B cell (primary cell): ENCODE measurements at regions not wholly inside any gene's neighbourhood (a gene's known extent, or its start where the extent isn't known, plus 50 kb on each side); places are given as distances from the start of the nearest gene placed in this dataset.

ENCODE experiments used
- EZH2 ChIP-seq: IDR thresholded peaks from 2 replicates; pipeline ENCODE4 v1.6.1; 2012; ENCODE audit warnings: borderline replicate concordance, low read depth, mild to moderate bottlenecking, moderate library complexity, low read length; ENCODE audit not compliant: insufficient read depth, poor library complexity, severe bottlenecking
- TF ChIP-seq, protein P1 (sequence below): fragments of 200-600 bp; IDR thresholded peaks from one replicate; pipeline ENCODE4 v1.8.0; 2022; ENCODE audit warnings: antibody characterized with exemption, mild to moderate bottlenecking

DNA sequence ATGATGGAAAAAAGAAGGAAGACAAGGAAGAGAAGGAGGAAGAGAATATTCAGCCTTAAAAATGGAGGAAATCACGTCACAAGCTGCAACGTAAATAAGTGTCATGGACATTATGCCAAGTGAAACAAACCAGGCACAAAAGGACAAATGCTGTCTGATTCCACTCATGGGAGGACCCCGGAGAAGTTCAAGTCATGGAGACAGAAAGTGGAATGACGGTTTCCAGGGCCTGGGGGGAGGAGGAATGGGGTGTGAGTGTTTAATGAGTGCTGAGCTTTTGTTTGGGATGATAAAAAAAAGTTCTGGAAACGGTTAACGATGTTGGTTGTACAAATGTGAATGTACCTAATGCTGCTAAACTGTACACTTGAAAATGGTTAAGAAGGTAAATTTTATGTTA is 439.5 kb downstream of the GADD45G start:
- TF ChIP-seq, protein P1, sequence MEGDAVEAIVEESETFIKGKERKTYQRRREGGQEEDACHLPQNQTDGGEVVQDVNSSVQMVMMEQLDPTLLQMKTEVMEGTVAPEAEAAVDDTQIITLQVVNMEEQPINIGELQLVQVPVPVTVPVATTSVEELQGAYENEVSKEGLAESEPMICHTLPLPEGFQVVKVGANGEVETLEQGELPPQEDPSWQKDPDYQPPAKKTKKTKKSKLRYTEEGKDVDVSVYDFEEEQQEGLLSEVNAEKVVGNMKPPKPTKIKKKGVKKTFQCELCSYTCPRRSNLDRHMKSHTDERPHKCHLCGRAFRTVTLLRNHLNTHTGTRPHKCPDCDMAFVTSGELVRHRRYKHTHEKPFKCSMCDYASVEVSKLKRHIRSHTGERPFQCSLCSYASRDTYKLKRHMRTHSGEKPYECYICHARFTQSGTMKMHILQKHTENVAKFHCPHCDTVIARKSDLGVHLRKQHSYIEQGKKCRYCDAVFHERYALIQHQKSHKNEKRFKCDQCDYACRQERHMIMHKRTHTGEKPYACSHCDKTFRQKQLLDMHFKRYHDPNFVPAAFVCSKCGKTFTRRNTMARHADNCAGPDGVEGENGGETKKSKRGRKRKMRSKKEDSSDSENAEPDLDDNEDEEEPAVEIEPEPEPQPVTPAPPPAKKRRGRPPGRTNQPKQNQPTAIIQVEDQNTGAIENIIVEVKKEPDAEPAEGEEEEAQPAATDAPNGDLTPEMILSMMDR = no peak
- TF ChIP-seq EZH2 = no peak
